ENCODE measurements at regions not wholly inside any gene's neighbourhood (a gene's known extent, or its start where the extent isn't known, plus 50 kb on each side); places are given as distances from the start of the nearest gene placed in this dataset.

DNA sequence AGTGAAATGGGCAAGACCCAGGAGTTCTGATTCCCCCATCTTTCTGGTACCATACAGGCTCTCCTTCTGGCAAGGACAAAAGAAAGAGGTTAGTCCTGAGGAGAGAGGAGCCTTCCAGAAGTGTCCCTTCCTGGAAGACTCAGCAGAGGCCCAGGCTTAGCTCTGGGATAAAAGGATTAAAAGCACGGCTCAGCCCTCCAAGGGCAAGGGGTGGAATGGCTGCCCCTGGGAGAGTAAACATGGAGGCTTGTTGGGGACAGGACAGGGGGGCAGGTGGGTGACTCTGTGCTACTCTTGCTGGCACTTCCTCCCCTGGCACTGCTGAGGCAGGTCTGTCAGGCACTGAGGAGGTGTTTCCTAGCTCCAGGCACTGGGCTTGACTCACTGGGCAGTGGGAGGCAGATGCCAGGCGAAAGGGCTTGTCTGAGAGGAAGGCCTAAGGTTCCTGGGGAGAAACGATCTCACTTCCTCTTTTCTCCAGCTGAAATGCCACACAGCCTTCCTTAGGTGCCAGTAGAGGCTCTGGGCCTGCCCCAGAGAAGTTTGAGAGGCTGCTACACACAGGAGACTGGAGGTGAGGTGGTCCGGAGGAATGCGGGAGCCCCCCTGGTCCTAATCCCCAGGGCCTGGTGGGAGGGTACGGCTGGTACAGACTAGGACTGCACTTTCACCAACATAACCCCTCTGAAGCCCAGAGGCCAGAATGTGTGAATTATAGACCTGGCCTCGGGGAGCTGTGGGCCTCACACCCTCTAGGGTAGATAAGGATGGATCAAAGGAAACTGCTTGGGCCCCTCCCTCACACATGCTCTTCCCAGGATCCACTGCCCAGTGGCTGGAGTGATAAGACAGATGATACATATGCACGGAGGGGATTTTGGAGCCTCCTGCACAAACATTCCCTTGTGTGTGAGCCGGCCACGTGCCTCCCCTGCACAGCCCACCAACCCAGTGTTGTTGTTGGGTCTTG lies 63.2 kb upstream of the PODXL start:
- no peak for DNase-seq (ENCODE audit: low read depth, low spot score)

DNA sequence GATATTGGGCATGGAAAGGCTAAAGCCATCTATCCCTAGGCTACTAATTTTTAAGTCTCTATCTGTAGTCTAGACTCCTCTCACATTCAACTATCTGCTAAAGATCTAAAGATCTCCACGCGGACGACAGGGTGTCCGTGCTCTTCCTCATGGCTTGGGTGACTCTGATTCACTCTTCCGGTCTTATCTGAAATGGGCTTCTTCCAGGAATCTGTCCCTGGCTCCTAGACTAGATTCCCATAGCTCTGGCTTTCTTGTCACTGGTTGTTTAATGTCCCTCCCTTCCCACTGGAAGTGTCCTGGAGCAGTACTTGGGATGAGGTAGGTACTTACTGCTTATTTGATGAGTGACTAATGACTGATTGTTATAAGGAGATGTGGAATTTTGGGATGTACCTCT lies 62.0 kb upstream of the PODXL start:
- no peak for DNase-seq (ENCODE audit: low read depth, low spot score)

DNA sequence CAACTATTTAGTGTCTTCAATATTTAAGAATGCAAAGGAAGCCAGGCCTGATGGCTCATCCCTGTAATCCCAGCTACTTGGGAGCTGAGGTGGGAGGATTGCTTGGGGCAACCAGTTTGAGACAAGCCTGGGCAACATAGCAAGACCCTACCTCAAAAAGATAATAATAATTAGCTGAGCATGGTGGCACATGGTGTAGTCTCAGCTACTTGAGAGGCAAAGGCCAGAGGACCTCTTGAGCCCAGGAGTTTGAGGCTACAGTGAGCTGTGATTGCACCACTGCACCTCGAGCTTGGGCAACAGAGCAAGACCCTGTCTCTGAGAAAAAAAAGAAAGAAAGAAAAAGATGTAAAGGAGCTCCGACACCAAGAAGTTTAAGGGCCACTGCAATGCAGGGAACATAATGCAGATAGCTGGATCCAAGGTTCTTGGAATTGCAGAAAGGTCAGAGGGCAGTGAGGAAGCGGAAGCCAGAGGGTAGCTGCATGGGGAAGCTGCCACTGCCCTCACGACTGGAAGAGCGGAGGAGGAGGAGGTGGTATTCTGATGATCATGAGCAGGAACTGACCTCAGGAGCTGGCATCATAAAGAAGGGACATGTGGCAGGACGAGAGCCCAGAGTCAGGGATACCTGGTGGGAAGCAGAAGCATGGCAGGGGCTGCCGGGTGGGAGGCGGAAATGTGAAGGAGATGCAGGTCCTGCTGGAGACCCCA lies 60.2 kb upstream of the PODXL start:
- DNase-seq (ENCODE audit: low read depth, low spot score): no peak

DNA sequence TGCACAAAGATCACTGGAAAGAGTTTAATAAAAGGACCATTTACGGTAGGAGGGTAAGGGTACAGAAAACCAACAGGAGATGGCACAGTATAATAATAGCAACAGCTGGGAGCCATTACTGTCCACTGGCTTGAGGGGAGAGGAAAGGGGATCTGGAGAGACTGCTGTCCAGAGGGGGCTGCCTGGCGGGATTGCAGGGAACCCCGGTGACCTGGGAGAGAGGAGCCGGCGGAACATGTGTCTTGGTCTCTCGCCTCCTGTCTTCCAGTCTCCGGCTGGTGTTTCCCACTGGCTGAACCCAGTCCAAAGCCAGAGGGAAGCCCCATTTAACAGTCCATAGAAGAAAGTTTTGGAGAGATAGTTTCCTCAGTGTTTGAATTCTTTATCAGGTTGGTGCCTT lies 57.5 kb upstream of the PODXL start:
- DNase-seq (ENCODE audit: low read depth, low spot score): no peak

DNA sequence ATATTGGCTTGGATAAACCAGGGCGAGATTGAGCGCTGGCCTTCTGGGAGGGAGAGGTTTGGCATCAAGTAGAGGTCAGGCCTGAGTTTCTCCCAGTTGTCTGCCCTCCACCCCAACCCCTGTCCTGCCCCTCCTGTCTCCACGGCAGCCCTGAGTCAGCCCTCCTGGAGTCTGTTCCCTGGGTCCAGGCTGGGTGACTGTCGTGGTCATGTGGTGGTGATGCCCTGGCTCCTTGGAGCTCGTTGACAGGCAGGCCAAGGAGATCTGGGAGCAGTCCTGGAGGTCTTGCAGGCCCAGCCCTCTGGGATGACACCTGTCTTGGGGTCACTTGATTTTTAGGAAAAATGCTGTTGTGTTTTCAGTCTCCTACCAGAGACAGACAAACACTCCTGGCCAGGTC lies 53.6 kb upstream of the PODXL start:
- DNase-seq (ENCODE audit: low read depth, low spot score): no peak

DNA sequence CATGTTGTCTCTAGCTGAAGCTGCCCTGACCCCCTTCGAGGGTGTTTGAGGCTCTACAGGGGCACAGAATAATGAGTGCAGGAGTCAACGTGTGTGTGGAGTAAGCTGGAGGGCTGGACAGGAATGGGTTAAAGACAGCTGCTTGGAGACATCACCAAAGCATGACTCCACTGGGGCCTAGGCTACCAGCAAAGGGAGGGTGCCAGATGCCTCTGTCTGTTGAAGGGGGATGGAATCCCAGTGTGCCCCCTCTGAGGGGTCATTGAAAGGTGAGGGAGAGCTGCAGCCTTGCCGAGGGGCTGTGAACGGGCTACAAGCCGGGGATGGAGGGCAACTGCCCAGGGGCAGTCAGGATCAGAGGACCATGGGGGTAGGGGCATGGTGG lies 51.7 kb upstream of the PODXL start:
- no peak for DNase-seq (ENCODE audit: low read depth, low spot score)

DNA sequence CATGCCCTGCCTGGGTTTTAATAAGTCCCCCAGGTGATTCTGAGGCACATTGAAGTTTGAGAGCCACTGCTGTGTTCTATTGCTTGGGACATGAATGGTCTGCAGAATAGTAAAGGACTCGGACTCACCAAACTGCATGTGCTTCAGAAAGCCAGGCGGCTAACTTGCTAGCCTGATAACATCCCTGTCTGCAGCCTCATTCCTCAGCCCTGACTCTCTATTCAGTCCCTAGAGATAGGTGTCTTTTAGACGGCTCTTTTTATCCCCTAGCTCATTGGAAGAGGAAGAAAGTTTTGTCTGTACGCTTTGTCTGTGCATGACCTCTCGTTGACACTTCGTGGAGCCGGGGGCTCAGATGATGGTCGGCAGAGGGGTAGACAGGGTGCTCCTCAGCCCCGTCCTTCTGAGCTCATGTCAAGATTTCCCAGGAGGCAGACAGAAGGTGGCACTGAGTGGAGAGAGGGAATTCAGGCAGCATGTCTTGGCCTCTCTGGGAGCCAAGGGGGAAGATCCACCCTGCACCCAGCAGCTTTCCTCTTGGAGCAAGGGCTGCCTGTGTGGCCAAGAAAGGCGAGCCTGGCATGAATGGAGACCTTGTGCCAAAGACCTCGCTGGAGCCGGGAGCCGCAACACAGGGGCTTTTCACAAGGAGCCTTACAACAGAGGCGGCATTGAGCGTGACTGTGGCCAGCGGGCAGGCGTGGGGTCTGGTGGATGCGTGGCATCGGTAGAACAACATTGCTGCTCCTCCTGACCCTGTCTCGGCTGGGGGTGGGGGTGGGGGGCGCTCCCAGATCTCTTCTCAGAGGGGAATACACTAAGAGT lies 51.1 kb upstream of the PODXL start:
- DNase-seq (ENCODE audit: low read depth, low spot score): no peak

DNA sequence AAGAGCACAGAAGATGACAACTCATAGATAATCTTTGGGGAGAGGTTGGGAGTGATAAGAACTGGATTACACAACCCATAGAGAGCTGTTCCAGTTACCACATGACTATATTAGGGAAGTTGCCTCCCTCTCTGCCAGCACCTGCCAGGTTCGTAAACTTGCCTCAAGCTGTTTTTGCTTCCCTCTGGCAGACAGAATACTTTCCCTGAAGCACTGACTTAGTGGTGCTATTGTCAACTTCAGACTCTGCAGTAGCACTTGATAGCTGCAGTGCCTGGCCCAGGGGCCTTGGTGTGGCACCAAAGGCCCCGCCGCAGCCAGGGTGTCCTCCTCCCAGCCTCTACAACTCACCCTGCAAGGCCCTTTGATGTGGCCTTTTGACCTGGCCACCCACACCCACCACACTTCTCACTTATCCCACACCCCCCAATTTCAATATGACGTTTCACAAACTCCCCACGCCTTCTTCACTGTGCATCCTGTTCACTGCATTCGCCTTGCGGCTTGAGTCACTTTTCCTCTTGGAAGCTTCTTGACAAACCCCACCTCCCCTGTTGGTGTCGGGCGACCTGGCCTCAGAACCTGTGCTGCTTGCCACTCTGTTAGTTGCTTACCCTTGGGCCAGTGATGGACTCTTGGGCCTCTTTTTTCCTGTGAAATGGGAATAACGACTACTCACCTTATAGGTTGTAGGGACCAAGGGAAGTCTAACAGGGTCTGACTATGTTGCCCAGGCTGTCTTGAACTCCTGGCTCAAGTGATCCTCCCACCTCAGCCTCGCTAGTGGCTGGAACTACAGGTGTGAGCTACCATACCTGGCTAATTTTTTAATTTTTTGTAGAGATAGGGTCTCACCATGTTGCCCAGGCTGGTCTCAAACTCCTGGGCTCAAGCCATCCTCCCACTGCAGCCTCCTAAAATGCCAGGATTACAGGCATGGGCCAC lies 50.2 kb upstream of the PODXL start:
- no peak for DNase-seq (ENCODE audit: low read depth, low spot score)

Data from pulmonary artery endothelial cell (primary cell).